Left ventricle myocardium superior (tissue), 1 donor: ENCODE measurements at regions not wholly inside any gene's neighbourhood (a gene's known extent, or its start where the extent isn't known, plus 50 kb on each side); places are given as distances from the start of the nearest gene placed in this dataset.

ENCODE experiments used
- ATAC-seq: fragments of 200-7000 bp; cut with Tn5 transposase; one replicate; pipeline ENCODE4 v1.9.1; 2020; ENCODE audit warnings: mild to moderate bottlenecking, moderate library complexity
- DNase-seq: peaks from one replicate; pipeline ENCODE4 v3.0.0-alpha.2; 2020
- intact Hi-C: fragments of 100-400 bp; cut with micrococcal nuclease; formaldehyde crosslinking; loops from one replicate; pipeline ENCODE4 v1.11.0; 2022
- donor health status: DM: no; HTN: yes; CAD: no; lungs with severe emphysema.

- no peak for ATAC-seq
- intact Hi-C loops: no loop called here
- DNase-seq: no peak
Measured at GRCh38 chr18:78636260-78636659, 343.4 kb upstream of the SALL3 start.

- no peak for DNase-seq
- ATAC-seq: no peak
- intact Hi-C loops: no loop called here
Measured at GRCh38 chr18:78637442-78638402, 341.9 kb upstream of the SALL3 start.

GRCh38 chr18:78639006-78639950, 340.3 kb upstream of the SALL3 start:
- intact Hi-C loops: no loop called here
- DNase-seq (no peak), ATAC-seq (no peak)

- ATAC-seq: no peak
- intact Hi-C loops: no loop called here
- DNase-seq: no peak
Measured at GRCh38 chr18:78640246-78640995, 339.2 kb upstream of the SALL3 start.

- DNase-seq (no peak), ATAC-seq (no peak)
- intact Hi-C loops: no loop called here
Measured at GRCh38 chr18:78641689-78642231, 337.9 kb upstream of the SALL3 start.

- DNase-seq (no peak), ATAC-seq (no peak)
- intact Hi-C loops: no loop called here
Measured at GRCh38 chr18:78642296-78642951, 337.2 kb upstream of the SALL3 start.

- DNase-seq: no peak
- no peak for ATAC-seq
- intact Hi-C loops: no loop called here
Measured at GRCh38 chr18:78643004-78643403, 336.6 kb upstream of the SALL3 start.

GRCh38 chr18:78643981-78644380, 335.6 kb upstream of the SALL3 start:
- intact Hi-C loops: no loop called here
- DNase-seq (no peak), ATAC-seq (no peak)

GRCh38 chr18:78645216-78645615, 334.4 kb upstream of the SALL3 start:
- intact Hi-C loops: no loop called here
- no peak for ATAC-seq
- no peak for DNase-seq

- DNase-seq: no peak
- intact Hi-C loops: no loop called here
Measured at GRCh38 chr18:78647018-78647417, 332.6 kb upstream of the SALL3 start.

GRCh38 chr18:78649421-78649820, 330.2 kb upstream of the SALL3 start:
- intact Hi-C loops: no loop called here
- DNase-seq (no peak), ATAC-seq (no peak)

More at GRCh38 chr18:78647018-78647417, 332.6 kb upstream of the SALL3 start:
- ATAC-seq: no peak

- intact Hi-C loops: no loop called here
- ATAC-seq: no peak
- DNase-seq: no peak
Measured at GRCh38 chr18:78650926-78651325, 328.7 kb upstream of the SALL3 start.

- DNase-seq: no peak
- intact Hi-C loops: no loop called here
- ATAC-seq: no peak
Measured at GRCh38 chr18:78652001-78652545, 327.5 kb upstream of the SALL3 start.

- intact Hi-C loops: no loop called here
- ATAC-seq (no peak), DNase-seq (no peak)
Measured at GRCh38 chr18:78655921-78656320, 323.7 kb upstream of the SALL3 start.

GRCh38 chr18:78656346-78656925, 323.2 kb upstream of the SALL3 start:
- DNase-seq: no peak
- ATAC-seq: no peak
- intact Hi-C loops: no loop called here

GRCh38 chr18:78658531-78658930, 321.1 kb upstream of the SALL3 start:
- intact Hi-C loops: no loop called here
- DNase-seq: no peak

GRCh38 chr18:78659057-78659456, 320.6 kb upstream of the SALL3 start:
- no peak for ATAC-seq
- DNase-seq: no peak
- intact Hi-C loops: no loop called here

More at GRCh38 chr18:78658531-78658930, 321.1 kb upstream of the SALL3 start:
- no peak for ATAC-seq

- DNase-seq: peak; percentile 46
- no peak for ATAC-seq
- intact Hi-C loops: no loop called here
Measured at GRCh38 chr18:78659748-78660147, 319.9 kb upstream of the SALL3 start.
